GM13977 (cell line): ENCODE measurements at regions not wholly inside any gene's neighbourhood (a gene's known extent, or its start where the extent isn't known, plus 50 kb on each side); places are given as distances from the start of the nearest gene placed in this dataset.

Source experiments
- DNase-seq: peaks from one replicate; pipeline ENCODE4 v3.0.0; 2012; ENCODE audit warnings: low spot score
- in situ Hi-C: fragments of 300-500 bp; cut with MboI; formaldehyde crosslinking; loops from one replicate; pipeline ENCODE4 v1.12.0; 2022; ENCODE audit warnings: low sequenced_read_pairs, low pct_unique_long_range_greater_than_20kb, mixed read lengths, inconsistent platforms; ENCODE audit not compliant: unreplicated experiment
- TF ChIP-seq, protein P1 (sequence below): IDR thresholded peaks from 2 replicates; pipeline ENCODE4 v1.5.1; 2012; ENCODE audit warnings: mild to moderate bottlenecking, control low read depth; ENCODE audit not compliant: insufficient read depth; ENCODE audit errors: extremely low read depth, missing control alignments

DNA sequence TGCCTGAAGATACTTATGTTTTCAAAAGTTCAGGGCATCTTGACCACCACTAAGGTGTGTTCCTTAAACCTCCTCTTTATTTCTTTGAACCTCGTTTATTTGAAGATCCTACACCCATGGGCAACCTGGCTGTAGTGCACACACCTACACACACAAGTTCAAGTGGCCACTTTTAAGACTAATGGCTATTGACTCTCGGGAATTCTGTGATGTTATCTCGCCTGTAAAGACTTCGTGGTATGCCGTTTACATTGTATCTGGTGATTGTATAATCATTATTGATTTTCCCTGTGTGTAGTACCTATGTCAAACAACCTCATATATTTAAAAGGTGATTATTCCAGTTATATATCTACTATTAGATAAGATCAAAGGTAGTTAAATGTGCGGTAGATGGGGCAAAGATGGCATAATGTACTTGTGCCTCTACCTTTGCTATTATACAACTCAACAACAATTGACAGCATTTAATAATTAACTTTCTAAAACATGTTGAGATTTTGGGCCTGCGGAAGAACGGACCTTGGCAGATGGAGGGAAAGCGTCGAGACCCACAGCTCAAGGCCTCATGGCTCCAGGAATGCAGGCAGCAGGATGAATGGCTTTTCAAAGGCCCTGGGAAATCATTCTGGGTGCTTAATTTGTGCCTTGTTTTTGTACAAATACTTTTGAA lies 51.4 kb upstream of the IRX2 start:
- DNase-seq = no peak
- in situ Hi-C loops = no loop called here
- TF ChIP-seq, protein P1, sequence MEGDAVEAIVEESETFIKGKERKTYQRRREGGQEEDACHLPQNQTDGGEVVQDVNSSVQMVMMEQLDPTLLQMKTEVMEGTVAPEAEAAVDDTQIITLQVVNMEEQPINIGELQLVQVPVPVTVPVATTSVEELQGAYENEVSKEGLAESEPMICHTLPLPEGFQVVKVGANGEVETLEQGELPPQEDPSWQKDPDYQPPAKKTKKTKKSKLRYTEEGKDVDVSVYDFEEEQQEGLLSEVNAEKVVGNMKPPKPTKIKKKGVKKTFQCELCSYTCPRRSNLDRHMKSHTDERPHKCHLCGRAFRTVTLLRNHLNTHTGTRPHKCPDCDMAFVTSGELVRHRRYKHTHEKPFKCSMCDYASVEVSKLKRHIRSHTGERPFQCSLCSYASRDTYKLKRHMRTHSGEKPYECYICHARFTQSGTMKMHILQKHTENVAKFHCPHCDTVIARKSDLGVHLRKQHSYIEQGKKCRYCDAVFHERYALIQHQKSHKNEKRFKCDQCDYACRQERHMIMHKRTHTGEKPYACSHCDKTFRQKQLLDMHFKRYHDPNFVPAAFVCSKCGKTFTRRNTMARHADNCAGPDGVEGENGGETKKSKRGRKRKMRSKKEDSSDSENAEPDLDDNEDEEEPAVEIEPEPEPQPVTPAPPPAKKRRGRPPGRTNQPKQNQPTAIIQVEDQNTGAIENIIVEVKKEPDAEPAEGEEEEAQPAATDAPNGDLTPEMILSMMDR = no peak

GRCh38 chr5:2801577-2802525 lies 50.4 kb upstream of the IRX2 start:
- no peak for DNase-seq
- in situ Hi-C loops = no loop called here
- TF ChIP-seq, protein P1 = no peak
